GM21528 (cell line): ENCODE measurements at regions not wholly inside any gene's neighbourhood (a gene's known extent, or its start where the extent isn't known, plus 50 kb on each side); places are given as distances from the start of the nearest gene placed in this dataset.

Source experiments
- ATAC-seq: cut with Tn5 transposase; IDR thresholded peaks from one replicate; pipeline ENCODE4 v1.9.1; 2021; ENCODE audit warnings: mild to moderate bottlenecking, moderate library complexity; ENCODE audit not compliant: unreplicated experiment, low FRiP score

- ATAC-seq: no peak
Observed at GRCh38 chr13:56903710-56904282, 236.9 kb upstream of the PRR20A start.

- no peak for ATAC-seq
Observed at GRCh38 chr13:56906909-56907308, 233.8 kb upstream of the PRR20A start.

DNA sequence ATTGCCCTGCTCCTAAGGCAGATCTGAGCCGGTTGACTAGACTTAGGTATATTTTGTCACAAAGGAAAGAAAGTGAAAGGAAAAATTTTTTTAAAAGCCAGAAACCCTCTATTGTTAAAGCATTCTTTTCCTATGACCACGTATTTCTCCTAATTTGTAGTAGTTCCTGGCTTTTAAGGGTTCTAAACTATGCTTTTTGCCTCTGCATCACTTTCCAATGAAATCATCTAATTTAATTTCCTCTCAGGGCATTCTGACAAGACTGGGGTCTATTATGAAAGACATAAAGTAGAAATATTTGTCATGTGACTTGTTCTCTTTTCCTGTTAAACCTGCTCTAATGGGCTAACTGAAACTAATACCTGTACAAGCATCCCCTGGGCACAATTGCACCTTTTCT is 233.0 kb upstream of the PRR20A start:
- no peak for ATAC-seq

- no peak for ATAC-seq
Observed at GRCh38 chr13:56909896-56910600, 230.7 kb upstream of the PRR20A start.

DNA sequence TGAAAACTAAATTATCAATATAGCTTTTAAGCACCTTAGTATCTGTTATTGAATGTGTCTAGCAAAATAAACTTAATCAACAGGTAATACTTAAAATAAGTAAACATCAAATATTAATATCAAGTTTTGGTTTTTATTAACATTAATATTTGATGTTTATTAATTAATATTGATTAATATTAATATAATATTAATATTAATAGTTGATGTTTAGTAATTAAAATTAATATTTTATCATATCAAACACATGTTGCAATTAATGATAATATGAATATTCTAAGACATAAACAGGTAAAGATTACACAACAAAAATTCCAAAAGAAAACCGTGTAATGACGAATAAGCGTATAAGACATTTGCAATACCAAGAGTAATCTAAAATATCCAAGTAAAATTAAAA is 222.8 kb upstream of the PRR20A start:
- ATAC-seq: no peak

DNA sequence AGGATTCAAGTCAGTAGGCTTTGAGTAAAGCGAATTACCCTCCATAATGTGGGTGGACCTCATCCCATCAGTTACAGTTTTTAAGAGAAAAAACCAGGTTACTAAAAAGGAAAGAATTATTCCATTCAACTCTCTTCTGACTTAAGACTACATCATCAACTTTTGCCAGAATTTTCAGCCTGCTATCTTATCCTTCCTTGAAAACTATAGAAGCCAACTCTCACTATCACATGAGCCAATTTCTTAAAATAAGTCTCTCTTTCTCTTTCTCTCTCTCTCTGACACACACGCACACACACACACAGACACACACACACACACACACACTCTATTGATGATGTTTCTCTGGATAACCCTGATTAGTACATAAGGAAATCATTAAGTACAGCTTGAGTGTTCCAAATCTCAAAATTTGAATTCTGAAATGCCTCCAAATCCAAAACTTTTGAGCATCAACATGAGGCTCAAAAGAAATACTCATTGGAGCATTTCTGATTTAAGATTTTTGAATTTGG is 217.0 kb upstream of the PRR20A start:
- no peak for ATAC-seq

GRCh38 chr13:56924401-56924800 is 216.3 kb upstream of the PRR20A start:
- ATAC-seq: no peak

GRCh38 chr13:56932104-56932503 is 208.6 kb upstream of the PRR20A start:
- no peak for ATAC-seq

DNA sequence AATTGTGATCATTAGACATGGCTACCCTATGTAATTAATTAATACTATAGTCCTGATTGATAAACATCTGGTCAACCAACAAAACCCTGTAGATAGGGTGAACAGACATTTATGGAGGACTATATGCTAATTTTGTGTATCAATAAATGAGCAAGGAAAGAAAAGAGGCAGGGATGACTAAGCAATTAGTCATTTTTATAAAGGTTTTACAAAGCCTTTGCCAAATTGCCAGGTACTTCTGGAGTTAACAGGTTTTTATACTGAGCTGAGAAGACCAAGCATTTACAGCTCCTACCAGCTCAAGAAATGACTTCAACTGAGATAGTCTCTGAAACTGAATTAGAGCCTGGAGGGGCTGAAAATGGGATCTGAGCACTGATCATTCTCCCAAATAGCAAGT is 186.8 kb upstream of the PRR20A start:
- no peak for ATAC-seq

DNA sequence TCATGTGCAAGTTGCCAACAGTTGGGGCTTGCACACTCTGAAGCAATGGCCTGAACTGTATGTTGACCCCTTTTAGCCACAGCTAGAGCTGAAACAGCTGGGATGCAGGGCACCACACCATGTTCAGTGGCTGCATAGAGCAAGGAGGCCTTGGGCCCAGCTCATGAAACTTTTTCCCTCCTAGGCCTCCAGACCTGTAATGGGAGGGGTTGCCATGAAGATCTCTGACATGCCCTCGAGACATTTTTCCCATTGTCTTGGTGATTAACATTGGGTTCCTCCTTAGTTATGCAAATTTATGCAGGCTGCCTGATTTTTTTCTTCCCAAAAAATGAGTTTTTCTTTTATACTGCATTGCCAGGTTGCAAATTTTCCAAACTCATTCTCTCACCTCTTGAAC is 165.1 kb upstream of the PRR20A start:
- ATAC-seq: no peak

DNA sequence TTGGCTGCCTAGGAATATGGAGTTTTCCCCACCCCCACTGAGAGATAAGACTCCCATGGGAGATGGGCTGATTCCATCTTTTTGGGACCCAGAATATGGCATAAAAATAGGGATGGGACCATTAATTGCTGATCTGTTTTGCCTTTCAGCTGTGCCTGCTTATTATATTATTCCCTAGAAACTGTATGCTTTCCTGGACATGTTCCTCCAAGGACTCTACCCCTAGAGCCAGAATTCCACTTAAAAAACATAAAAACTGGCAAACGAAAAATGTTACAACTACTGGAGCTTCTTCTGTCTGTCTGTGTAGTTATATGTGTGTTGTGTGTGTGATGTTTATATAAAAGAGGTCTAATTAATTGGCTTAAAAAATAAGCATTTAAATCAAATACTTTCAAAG is 159.9 kb upstream of the PRR20A start:
- no peak for ATAC-seq

GRCh38 chr13:56986121-56986520 is 154.6 kb upstream of the PRR20A start:
- no peak for ATAC-seq

DNA sequence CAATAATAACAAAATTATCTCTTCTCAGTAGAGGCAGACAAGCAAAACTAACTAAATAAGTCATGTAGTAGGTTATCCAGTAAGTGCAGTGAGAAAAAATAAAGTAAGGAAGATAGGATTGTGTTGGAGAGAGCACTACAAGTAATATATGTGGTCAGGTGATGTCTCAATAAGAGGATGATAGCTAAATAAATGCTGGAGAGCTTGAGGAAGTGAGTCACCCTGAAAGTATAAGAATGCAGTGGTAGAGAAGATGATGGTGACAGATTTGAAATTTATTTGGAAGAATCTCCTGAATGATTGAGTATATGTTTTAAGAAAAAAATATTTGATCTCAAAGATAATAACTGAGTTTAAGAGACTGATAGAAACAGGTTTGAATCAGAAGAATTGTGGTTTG is 152.2 kb upstream of the PRR20A start:
- no peak for ATAC-seq

- ATAC-seq: no peak
Observed at GRCh38 chr13:57003682-57004081, 137.0 kb upstream of the PRR20A start.

DNA sequence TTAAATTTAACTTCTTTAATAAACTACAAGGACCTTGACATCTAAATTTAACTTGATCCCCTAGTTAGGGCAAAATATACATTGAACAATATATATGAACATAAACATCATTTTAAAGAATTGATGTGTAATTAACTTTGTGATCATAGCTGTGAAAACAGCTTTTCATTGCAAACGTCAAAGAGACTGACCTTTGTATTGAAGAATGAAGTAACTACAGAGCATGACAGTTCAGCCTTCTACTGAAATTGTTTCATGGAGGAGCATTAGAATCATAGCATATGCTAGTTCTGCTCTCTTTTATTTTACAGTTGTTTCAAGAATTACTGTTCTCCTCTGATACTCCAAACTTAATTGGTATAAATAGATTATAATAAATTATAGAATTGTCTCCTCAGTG is 123.4 kb upstream of the PRR20A start:
- no peak for ATAC-seq

DNA sequence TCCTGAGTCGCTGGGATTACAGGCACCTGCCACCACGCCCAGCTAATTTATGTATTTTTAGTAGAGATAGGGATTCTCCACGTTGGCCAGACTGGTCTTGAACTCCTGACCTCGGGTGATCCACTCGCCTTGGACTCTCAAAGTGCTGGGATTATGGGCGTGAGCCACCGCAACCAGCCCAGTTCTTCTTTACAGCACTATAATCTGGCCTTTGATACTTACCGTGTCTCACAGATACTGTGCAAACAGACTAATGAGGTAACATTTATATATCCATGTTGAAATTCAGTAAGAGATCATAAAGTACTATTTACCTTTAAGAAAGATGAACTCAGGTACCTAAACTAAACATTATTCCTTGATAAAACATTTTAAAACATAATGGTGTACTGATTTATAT is 121.8 kb upstream of the PRR20A start:
- ATAC-seq: no peak

GRCh38 chr13:57030671-57031070 is 110.0 kb upstream of the PRR20A start:
- no peak for ATAC-seq

DNA sequence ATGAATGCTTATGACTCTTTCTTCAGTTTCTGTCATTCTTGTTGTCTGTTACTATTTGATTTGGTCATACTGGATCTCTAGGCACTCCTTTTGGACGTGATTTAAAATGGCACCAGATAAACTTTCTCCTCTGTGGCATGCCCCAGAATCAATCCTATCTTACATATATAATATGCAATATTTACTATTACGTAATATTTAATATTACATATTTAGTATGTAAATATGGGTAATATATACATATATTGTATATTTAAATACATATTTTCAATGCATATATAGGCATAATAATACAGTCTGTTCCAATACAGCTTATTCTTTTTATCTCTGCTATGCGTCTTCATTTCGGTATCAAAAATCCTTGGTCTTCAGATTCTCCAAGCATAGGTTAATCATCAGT is 104.4 kb upstream of the PRR20A start:
- ATAC-seq: no peak

DNA sequence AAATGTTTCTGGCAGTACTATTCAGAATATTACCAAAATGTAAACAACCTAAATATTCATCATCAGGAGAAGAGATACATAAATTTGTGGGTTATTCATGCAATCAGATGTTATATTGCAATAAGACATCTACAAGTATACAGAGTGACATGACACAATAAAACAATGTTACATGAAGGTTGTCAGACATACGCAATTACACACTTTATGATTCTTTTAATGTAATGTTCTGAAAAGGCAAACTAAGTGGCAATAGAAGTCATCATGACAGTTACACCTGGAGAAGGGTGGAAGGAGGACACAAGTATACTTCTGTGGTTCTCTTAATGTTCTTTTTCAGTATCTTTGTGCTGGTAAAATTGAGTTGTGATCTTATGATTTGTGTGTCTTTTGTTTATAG is 95.8 kb upstream of the PRR20A start:
- ATAC-seq: no peak

DNA sequence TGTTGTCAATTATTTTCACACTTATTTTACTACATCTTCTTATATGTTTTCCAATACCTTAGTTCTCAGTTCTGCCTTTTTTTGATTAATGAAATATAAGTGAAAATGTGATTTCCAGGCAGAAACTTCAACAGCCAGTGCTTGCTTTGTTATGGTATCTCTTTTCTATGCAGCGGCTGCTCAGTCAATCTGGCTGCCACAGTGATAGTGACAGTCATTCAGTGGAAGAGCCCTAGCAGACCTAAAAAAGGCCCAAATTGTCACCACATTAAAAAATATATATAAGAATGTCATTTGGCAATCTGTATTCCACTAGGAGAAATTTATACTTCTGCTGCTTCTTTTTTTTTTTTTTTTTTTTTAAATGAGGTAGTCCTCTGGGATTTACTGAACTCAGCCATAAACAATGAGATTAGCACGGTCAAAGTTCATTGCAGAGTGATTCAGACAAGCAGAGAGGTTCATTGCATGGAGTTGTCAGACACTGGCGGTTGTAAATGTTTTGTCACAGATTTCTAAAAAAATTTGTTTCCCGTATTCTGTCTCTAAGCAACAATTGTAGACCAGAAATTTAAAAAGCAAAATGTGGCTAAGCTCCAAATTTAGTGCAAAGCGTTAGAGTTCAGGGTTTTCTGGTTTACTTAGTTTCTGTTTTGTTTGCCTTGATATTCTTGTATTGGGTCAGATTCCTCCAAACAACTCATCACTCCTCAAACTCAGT is 94.7 kb upstream of the PRR20A start:
- ATAC-seq: no peak

DNA sequence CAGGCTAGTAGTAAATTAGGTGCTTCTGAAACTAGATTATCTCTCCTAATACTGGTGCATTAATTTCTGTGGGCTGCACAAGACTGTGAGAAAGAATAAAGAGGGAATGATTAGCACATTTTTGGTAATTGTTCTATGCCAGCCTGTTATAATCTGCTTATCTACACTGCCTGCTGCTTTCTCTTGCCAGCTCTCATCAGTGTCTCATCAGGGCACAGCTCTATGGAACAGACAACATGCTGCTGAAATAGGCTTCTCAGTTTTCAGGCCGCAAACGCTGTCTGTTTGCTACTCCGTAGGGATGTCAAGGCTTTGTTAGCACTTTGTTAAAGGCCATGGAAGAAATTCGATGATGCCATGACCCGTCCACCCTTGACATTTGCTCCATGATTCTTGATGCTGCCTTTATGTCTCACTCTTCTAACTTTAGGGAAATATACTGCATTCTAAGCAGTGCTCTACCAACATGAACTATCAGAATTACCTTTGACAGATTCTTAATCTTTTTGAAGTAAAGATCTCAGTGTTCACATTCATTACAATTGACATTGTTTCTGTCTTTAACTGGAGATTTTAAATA is 84.0 kb upstream of the PRR20A start:
- ATAC-seq: no peak
